PC-3 (cell line): ENCODE measurements at regions not wholly inside any gene's neighbourhood (a gene's known extent, or its start where the extent isn't known, plus 50 kb on each side); places are given as distances from the start of the nearest gene placed in this dataset.

Source experiments
- ATAC-seq: fragments of 200-7000 bp; cut with Tn5 transposase; 2 replicates; pipeline ENCODE4 v1.9.1; 2020; ENCODE audit warnings: mild to moderate bottlenecking, moderate library complexity
- BruUV-seq: library from RNA; stranded (reverse); fragments of 400-500 nt; replicated peaks from 2 replicates; lab custom pipeline; 2021; lab: Mats Ljungman, UMichigan
- CTCF ChIA-PET: fragments of 300-600 bp; sonication (Branson Sonifier 250); formaldehyde crosslinking; loops from one replicate; lab custom pipeline; 2022; ENCODE audit warnings: antibody characterized with exemption; lab: Charles Lee
- POLR2A ChIA-PET: fragments of 300-600 bp; sonication (Branson Sonifier 250); formaldehyde crosslinking; loops from one replicate; lab custom pipeline; 2022; ENCODE audit warnings: antibody characterized with exemption; ENCODE audit not compliant: unreplicated experiment; lab: Charles Lee
- DNase-seq: peaks from one replicate; pipeline ENCODE4 v3.0.0-alpha.2; 2015
- H2AFZ ChIP-seq: fragments of 300-600 bp; sonication (generic); 2 replicates; pipeline ENCODE4 v1.6.0; 2016; ENCODE audit warnings: antibody characterized with exemption, low read length
- H3F3A ChIP-seq: fragments of 300-600 bp; sonication (generic); one replicate; pipeline ENCODE4 v1.6.0; 2017; ENCODE audit warnings: antibody characterized with exemption, low read length, control low read depth, mild to moderate bottlenecking; ENCODE audit not compliant: unreplicated experiment
- H3K27ac ChIP-seq: fragments of 300-600 bp; sonication (generic); 2 replicates; pipeline ENCODE4 v1.5.1; 2016; ENCODE audit warnings: mild to moderate bottlenecking, low read length
- H3K27me3 ChIP-seq: fragments of 300-600 bp; sonication (generic); 2 replicates; pipeline ENCODE4 v1.6.1; 2016; ENCODE audit warnings: low read length, mixed read lengths
- H3K36me3 ChIP-seq: fragments of 300-600 bp; sonication (generic); 2 replicates; pipeline ENCODE4 v1.6.1; 2016; ENCODE audit warnings: low read depth, mixed run types, low read length, mixed read lengths
- H3K4me1 ChIP-seq: fragments of 300-600 bp; sonication (generic); 2 replicates; pipeline ENCODE4 v1.5.1; 2016; ENCODE audit warnings: low read length; ENCODE audit not compliant: insufficient read depth
- H3K4me2 ChIP-seq: fragments of 300-600 bp; sonication (generic); 2 replicates; pipeline ENCODE4 v1.6.0; 2016; ENCODE audit warnings: low read length
- H3K4me3 ChIP-seq: fragments of 300-600 bp; sonication (generic); 2 replicates; pipeline ENCODE4 v1.5.1; 2016; ENCODE audit warnings: mild to moderate bottlenecking, low read length, mixed read lengths
- H3K79me2 ChIP-seq: fragments of 300-600 bp; sonication (generic); 2 replicates; pipeline ENCODE4 v1.6.1; 2017; ENCODE audit warnings: low read length, mixed read lengths
- H3K9ac ChIP-seq: fragments of 300-600 bp; sonication (generic); 2 replicates; pipeline ENCODE4 v1.6.0; 2016; ENCODE audit warnings: mild to moderate bottlenecking, low read length
- H3K9me2 ChIP-seq: fragments of 300-600 bp; sonication (generic); replicated peaks from 2 replicates; pipeline ENCODE4 v1.6.1; 2016; ENCODE audit warnings: mixed run types, low read length, mixed read lengths
- H3K9me3 ChIP-seq: fragments of 300-600 bp; sonication (generic); 2 replicates; pipeline ENCODE4 v1.6.1; 2016; ENCODE audit warnings: low read length, mixed read lengths
- H4K20me1 ChIP-seq: fragments of 300-600 bp; sonication (generic); 2 replicates; pipeline ENCODE4 v1.6.1; 2016; ENCODE audit warnings: low read length, mixed read lengths
- CTCF ChIP-seq: fragments of 300-600 bp; sonication (generic); conservative IDR thresholded peaks from 2 replicates; pipeline ENCODE4 v1.5.1; 2017; ENCODE audit warnings: antibody characterized with exemption, low read depth, mild to moderate bottlenecking, low read length
- EZH2 ChIP-seq: fragments of 300-600 bp; sonication (generic); IDR thresholded peaks from one replicate; pipeline ENCODE4 v1.6.1; 2017; ENCODE audit warnings: antibody characterized with exemption, mild to moderate bottlenecking, low read length; ENCODE audit not compliant: unreplicated experiment
- EZH2phosphoT487 ChIP-seq: fragments of 300-600 bp; sonication (generic); IDR thresholded peaks from 2 replicates; pipeline ENCODE4 v1.6.1; 2018; ENCODE audit warnings: mild to moderate bottlenecking, antibody characterized with exemption, low read length, borderline replicate concordance
- intact Hi-C: fragments of 100-400 bp; cut with micrococcal nuclease; formaldehyde crosslinking; loops from 2 replicates; pipeline ENCODE4 v1.9.0; 2023

- TF ChIP-seq CTCF (no peak), EZH2phosphoT487 (no peak), EZH2 (no peak)
- no peaks in the 10 kb centered on the region for H3K9me2 ChIP-seq
- intact Hi-C loops = no loop called here
- H4K20me1 ChIP-seq = no peaks in the 10 kb centered on the region
- H3K9me3 ChIP-seq = no peaks in the 10 kb centered on the region
- no TSS peak for BruUV-seq
- H3K4me2 ChIP-seq = no peak overlapping the region
- no peaks in the 10 kb centered on the region for H3K79me2 ChIP-seq
- ATAC-seq (no peak), DNase-seq (no peak)
- H3K27me3 ChIP-seq = peaks cover 3% of the 10 kb centered on the region; the same call in 1 of the 2 replicates
- no peak overlapping the region for H3K4me3 ChIP-seq
- H3F3A ChIP-seq = no peaks in the 10 kb centered on the region
- ChIA-PET POLR2A (no interaction called here), CTCF (no interaction called here)
- peaks cover 5% of the 10 kb centered on the region; the same call in 1 of the 2 replicates for H3K4me1 ChIP-seq
- H3K36me3 ChIP-seq = no peaks in the 10 kb centered on the region
- H2AFZ ChIP-seq = no peak overlapping the region
- H3K9ac ChIP-seq = no peak overlapping the region
- H3K27ac ChIP-seq = no peak overlapping the region
Observed at GRCh38 chr6:166824880-166825250, 131.5 kb downstream of the RNASET2 start.

- Histone ChIP-seq H3K4me2 (no peak overlapping the region), H3K4me3 (no peak overlapping the region), H2AFZ (no peak overlapping the region), H3K27ac (no peak overlapping the region), H3K9me3 (no peaks in the 10 kb centered on the region), H3K9me2 (no peaks in the 10 kb centered on the region), H3K36me3 (no peaks in the 10 kb centered on the region), H3K4me1 (peaks cover 5% of the 10 kb centered on the region; the same call in 1 of the 2 replicates), H3F3A (no peaks in the 10 kb centered on the region), H3K79me2 (no peaks in the 10 kb centered on the region), H3K9ac (no peak overlapping the region), H3K27me3 (peaks cover 9% of the 10 kb centered on the region; the same call in 1 of the 2 replicates), H4K20me1 (no peaks in the 10 kb centered on the region)
- CTCF ChIA-PET = no interaction called here
- intact Hi-C loops = no loop called here
- no peak for DNase-seq
- no peak for ATAC-seq
- TF ChIP-seq EZH2 (no peak), EZH2phosphoT487 (no peak), CTCF (no peak)
- POLR2A ChIA-PET = no interaction called here
- BruUV-seq = no TSS peak
Observed at GRCh38 chr6:166824146-166824879, 132.0 kb downstream of the RNASET2 start.

GRCh38 chr6:166822609-166823008 is 133.7 kb downstream of the RNASET2 start:
- Histone ChIP-seq H3K27me3 (peaks cover 21% of the 10 kb centered on the region), H3K9me3 (no peaks in the 10 kb centered on the region), H3K27ac (no peak overlapping the region), H3F3A (no peaks in the 10 kb centered on the region), H3K36me3 (no peaks in the 10 kb centered on the region), H3K4me3 (no peak overlapping the region), H4K20me1 (no peaks in the 10 kb centered on the region), H3K9ac (no peak overlapping the region), H2AFZ (no peak overlapping the region), H3K4me1 (peaks cover 5% of the 10 kb centered on the region; the same call in 1 of the 2 replicates), H3K4me2 (no peak overlapping the region), H3K9me2 (no peaks in the 10 kb centered on the region), H3K79me2 (no peaks in the 10 kb centered on the region)
- ATAC-seq (no peak), DNase-seq (no peak)
- CTCF ChIA-PET = no interaction called here
- TF ChIP-seq CTCF = no peak
- no peak for TF ChIP-seq EZH2
- no peak for TF ChIP-seq EZH2phosphoT487
- POLR2A ChIA-PET = no interaction called here
- intact Hi-C loops = no loop called here
- BruUV-seq = no TSS peak
